CD14-positive monocyte (primary cell): ENCODE measurements at regions not wholly inside any gene's neighbourhood (a gene's known extent, or its start where the extent isn't known, plus 50 kb on each side); places are given as distances from the start of the nearest gene placed in this dataset.

Experiments used
- DNase-seq, 3 donors: peaks; one replicate each; pipeline ENCODE4 v3.0.0-alpha.2; 2011 to 2022
- H2AFZ ChIP-seq: 2 replicates; pipeline ENCODE4 v1.6.0; 2012; ENCODE audit warnings: mild to moderate bottlenecking, low read depth, low read length, inconsistent platforms; ENCODE audit not compliant: insufficient read depth, poor library complexity, severe bottlenecking
- H3K27ac ChIP-seq, 2 donors: 1 replicate in 1 of 2; 2 replicates in 1 of 2; pipeline ENCODE4 v1.5.1; 2012 to 2013; ENCODE audit warnings: low read length in 2 of 2, control low read depth in 1 of 2, inconsistent platforms in 1 of 2, low read depth in 1 of 2, mild to moderate bottlenecking in 1 of 2
- H3K27me3 ChIP-seq, 2 donors: one replicate each; pipeline versions ENCODE4 v1.6.0 to v1.6.1; 2011 to 2013; ENCODE audit warnings: low read length in 2 of 2; ENCODE audit not compliant: control insufficient read depth in 2 of 2, insufficient read depth in 2 of 2
- H3K36me3 ChIP-seq, 2 donors: replicated peaks in 1 of 2; 1 replicate in 1 of 2; 2 replicates in 1 of 2; pipeline versions ENCODE4 v1.5.1 to v1.6.1; 2012 to 2013; ENCODE audit warnings: low read length in 2 of 2, control low read depth in 1 of 2, inconsistent platforms in 1 of 2, mild to moderate bottlenecking in 1 of 2; ENCODE audit not compliant: insufficient read depth in 2 of 2, control insufficient read depth in 1 of 2
- H3K4me1 ChIP-seq, 2 donors: 1 replicate in 1 of 2; 2 replicates in 1 of 2; pipeline versions ENCODE4 v1.5.1 to v1.6.1; 2012 to 2013; ENCODE audit warnings: low read length in 2 of 2, control low read depth in 1 of 2, inconsistent platforms in 1 of 2, mild to moderate bottlenecking in 1 of 2, moderate library complexity in 1 of 2; ENCODE audit not compliant: insufficient read depth in 2 of 2, control insufficient read depth in 1 of 2
- H3K4me2 ChIP-seq: replicated peaks from 2 replicates; pipeline ENCODE3; 2012; ENCODE audit warnings: low read length, moderate library complexity, mild to moderate bottlenecking; ENCODE audit not compliant: poor library complexity, severe bottlenecking; ENCODE audit errors: extremely low read depth
- H3K4me3 ChIP-seq, 3 experiments: fragments of 200-600 bp in 1 of 3; sonication (generic) in 1 of 3; replicated peaks in 1 of 3; 1 replicate in 2 of 3; 2 replicates in 1 of 3; pipeline ENCODE4 v1.5.1; 2011 to 2013; ENCODE audit warnings: low read length in 3 of 3, mild to moderate bottlenecking in 3 of 3, control low read depth in 2 of 3, low read depth in 2 of 3, inconsistent platforms in 1 of 3, moderate library complexity in 1 of 3
- H3K79me2 ChIP-seq: 2 replicates; pipeline ENCODE4 v1.6.0; 2012; ENCODE audit warnings: mild to moderate bottlenecking, control low read depth, inconsistent platforms, low read length, moderate library complexity; ENCODE audit not compliant: insufficient read depth
- H3K9ac ChIP-seq: 2 replicates; pipeline ENCODE4 v1.6.0; 2017; ENCODE audit warnings: low read length, mild to moderate bottlenecking; ENCODE audit not compliant: insufficient read depth, poor library complexity, severe bottlenecking
- H3K9me3 ChIP-seq, 2 donors: replicated peaks in 1 of 2; 1 replicate in 1 of 2; 2 replicates in 1 of 2; pipeline versions ENCODE4 v1.5.1 to v1.6.1; 2012 to 2013; ENCODE audit warnings: low read length in 2 of 2, control low read depth in 1 of 2; ENCODE audit not compliant: control insufficient read depth in 1 of 2, insufficient read depth in 1 of 2
- H4K20me1 ChIP-seq: 2 replicates; pipeline ENCODE4 v1.6.0; 2012; ENCODE audit warnings: mild to moderate bottlenecking, low read length, control low read depth, moderate library complexity; ENCODE audit not compliant: insufficient read depth
- H3K27ac Mint-ChIP-seq, 7 donors: one replicate each; pipeline ENCODE4 v1.8.0; 2020; ENCODE audit warnings: mild to moderate bottlenecking in 7 of 7, mixed read lengths in 7 of 7, moderate library complexity in 6 of 7, inconsistent platforms in 2 of 7
- H3K27me3 Mint-ChIP-seq, 3 donors: one replicate each; pipeline ENCODE4 v1.8.0; 2021 to 2022; ENCODE audit warnings: low read depth in 3 of 3, mild to moderate bottlenecking in 3 of 3, mixed read lengths in 3 of 3, moderate library complexity in 3 of 3, inconsistent platforms in 1 of 3
- H3K36me3 Mint-ChIP-seq, 2 donors: one replicate each; pipeline ENCODE4 v1.8.0; 2020; ENCODE audit warnings: mixed read lengths in 2 of 2, inconsistent platforms in 1 of 2, mild to moderate bottlenecking in 1 of 2
- H3K4me1 Mint-ChIP-seq: one replicate; pipeline ENCODE4 v1.8.0; 2020; ENCODE audit warnings: mild to moderate bottlenecking, mixed read lengths
- H3K4me3 Mint-ChIP-seq, 2 donors: one replicate each; pipeline ENCODE4 v1.8.0; 2020; ENCODE audit warnings: mild to moderate bottlenecking in 2 of 2, mixed read lengths in 2 of 2, moderate library complexity in 1 of 2
- H3K9me3 Mint-ChIP-seq, 7 donors: one replicate each; pipeline ENCODE4 v1.8.0; 2020 to 2022; ENCODE audit warnings: mixed read lengths in 7 of 7, mild to moderate bottlenecking in 6 of 7, moderate library complexity in 6 of 7, inconsistent platforms in 2 of 7
- WGBS: methylation state at CpG from one replicate; pipeline ENCODE4 v1.1.5; 2013; ENCODE audit warnings: missing lambda C conversion rate; ENCODE audit not compliant: insufficient coverage; 5-methylcytosine and 5-hydroxymethylcytosine counted together
- intact Hi-C, 2 donors: fragments of 100-400 bp; cut with micrococcal nuclease; formaldehyde crosslinking; loops; one replicate each; pipeline versions ENCODE4 v1.15.0 to v1.15.1; 2023
- TF ChIP-seq, protein P1 (sequence below): fragments of 200-600 bp; IDR thresholded peaks from one replicate; pipeline ENCODE4 v1.8.0; 2022; ENCODE audit warnings: antibody characterized with exemption, mild to moderate bottlenecking

DNA sequence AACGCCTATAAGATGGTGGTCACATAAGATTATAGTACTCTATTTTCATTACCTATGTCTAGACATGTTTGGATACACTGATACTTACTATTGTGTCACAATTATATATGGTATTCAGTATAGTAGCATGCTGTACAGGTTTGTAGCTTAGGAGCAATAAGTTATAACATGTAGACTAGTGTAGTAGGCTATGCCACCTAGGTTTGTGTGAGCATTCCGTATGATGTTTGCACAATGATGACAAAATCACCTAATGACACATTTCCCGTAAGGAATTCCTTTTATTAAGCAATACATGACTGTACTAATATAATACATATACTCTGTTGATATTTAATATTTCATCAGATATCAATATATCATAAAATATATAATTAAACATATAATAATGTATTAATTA, 540.7 kb downstream of the BMP2 start:
- TF ChIP-seq, protein P1, sequence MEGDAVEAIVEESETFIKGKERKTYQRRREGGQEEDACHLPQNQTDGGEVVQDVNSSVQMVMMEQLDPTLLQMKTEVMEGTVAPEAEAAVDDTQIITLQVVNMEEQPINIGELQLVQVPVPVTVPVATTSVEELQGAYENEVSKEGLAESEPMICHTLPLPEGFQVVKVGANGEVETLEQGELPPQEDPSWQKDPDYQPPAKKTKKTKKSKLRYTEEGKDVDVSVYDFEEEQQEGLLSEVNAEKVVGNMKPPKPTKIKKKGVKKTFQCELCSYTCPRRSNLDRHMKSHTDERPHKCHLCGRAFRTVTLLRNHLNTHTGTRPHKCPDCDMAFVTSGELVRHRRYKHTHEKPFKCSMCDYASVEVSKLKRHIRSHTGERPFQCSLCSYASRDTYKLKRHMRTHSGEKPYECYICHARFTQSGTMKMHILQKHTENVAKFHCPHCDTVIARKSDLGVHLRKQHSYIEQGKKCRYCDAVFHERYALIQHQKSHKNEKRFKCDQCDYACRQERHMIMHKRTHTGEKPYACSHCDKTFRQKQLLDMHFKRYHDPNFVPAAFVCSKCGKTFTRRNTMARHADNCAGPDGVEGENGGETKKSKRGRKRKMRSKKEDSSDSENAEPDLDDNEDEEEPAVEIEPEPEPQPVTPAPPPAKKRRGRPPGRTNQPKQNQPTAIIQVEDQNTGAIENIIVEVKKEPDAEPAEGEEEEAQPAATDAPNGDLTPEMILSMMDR: no peak
- H3K27me3 Mint-ChIP-seq: no peaks in the 10 kb centered on the region
- intact Hi-C loops: no loop called here

DNA sequence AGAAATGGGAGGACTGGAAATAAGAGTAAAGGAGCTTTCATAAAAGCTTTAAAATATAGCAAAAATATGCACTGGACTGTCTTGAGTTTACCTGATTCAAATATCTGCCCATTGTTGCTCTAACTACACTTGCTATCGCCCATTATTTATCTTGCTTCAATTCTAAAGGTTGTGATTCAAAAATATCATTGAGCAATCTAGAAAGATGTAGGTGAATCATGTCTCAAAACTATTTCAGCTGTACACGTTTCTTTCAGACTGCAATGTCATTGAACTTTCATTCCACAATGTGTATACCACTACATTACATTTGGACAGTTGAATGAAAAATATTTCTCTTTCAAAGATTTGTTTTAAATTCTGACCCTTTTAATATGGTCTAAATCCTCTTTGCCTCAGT, 545.6 kb downstream of the BMP2 start:
- TF ChIP-seq, protein P1: no peak
- Histone ChIP-seq H3K9ac (no peak overlapping the region), H4K20me1 (no peaks in the 10 kb centered on the region), H3K4me3 (no peak overlapping the region), H3K27ac (no peak overlapping the region), H3K4me1 (no peaks in the 10 kb centered on the region), H3K4me2 (no peak overlapping the region), H3K79me2 (no peaks in the 10 kb centered on the region), H2AFZ (no peak overlapping the region), H3K36me3 (no peaks in the 10 kb centered on the region), H3K9me3 (no peaks in the 10 kb centered on the region), H3K27me3 (no peaks in the 10 kb centered on the region)
- WGBS: no CpG with 5 or more reads among the region's 2 CpGs
- Mint-ChIP-seq H3K4me1 (no peaks in the 10 kb centered on the region), H3K4me3 (no peak overlapping the region), H3K36me3 (no peaks in the 10 kb centered on the region), H3K27me3 (peaks cover 0 to 1% (median 0%) of the 10 kb centered on the region in 3 donors), H3K27ac (no peak overlapping the region), H3K9me3 (peaks cover 0 to 3% (median 0%) of the 10 kb centered on the region in 7 donors)
- intact Hi-C loops: no loop called here
- DNase-seq: no peak

More for the DNA sequence above, 540.7 kb downstream of the BMP2 start:
- no peak overlapping the region for H3K27ac ChIP-seq
- H3K4me3 ChIP-seq: no peak overlapping the region
- no peak overlapping the region for H3K27ac Mint-ChIP-seq
- no peak overlapping the region for H3K9ac ChIP-seq
- H2AFZ ChIP-seq: no peak overlapping the region
- H3K4me1 Mint-ChIP-seq: no peaks in the 10 kb centered on the region
- H4K20me1 ChIP-seq: no peaks in the 10 kb centered on the region
- H3K36me3 Mint-ChIP-seq: no peaks in the 10 kb centered on the region
- no peaks in the 10 kb centered on the region for H3K27me3 ChIP-seq
- no peaks in the 10 kb centered on the region for H3K79me2 ChIP-seq
- DNase-seq: no peak
- no peaks in the 10 kb centered on the region for H3K9me3 ChIP-seq
- H3K36me3 ChIP-seq: no peaks in the 10 kb centered on the region
- no peaks in the 10 kb centered on the region for H3K4me1 ChIP-seq
- no CpG with 5 or more reads among the region's 3 CpGs for WGBS
- no peak overlapping the region for H3K4me2 ChIP-seq
- H3K9me3 Mint-ChIP-seq: peaks cover 0 to 2% (median 0%) of the 10 kb centered on the region in 7 donors
- no peak overlapping the region for H3K4me3 Mint-ChIP-seq
